LNCAP (cell line): ENCODE measurements at regions not wholly inside any gene's neighbourhood (a gene's known extent, or its start where the extent isn't known, plus 50 kb on each side); places are given as distances from the start of the nearest gene placed in this dataset.

Source experiments
- TF ChIP-seq, protein P1 (sequence below): fragments of 450-650 bp; IDR thresholded peaks from 2 replicates; pipeline ENCODE4 v1.5.1; 2017; ENCODE audit warnings: mild to moderate bottlenecking

DNA sequence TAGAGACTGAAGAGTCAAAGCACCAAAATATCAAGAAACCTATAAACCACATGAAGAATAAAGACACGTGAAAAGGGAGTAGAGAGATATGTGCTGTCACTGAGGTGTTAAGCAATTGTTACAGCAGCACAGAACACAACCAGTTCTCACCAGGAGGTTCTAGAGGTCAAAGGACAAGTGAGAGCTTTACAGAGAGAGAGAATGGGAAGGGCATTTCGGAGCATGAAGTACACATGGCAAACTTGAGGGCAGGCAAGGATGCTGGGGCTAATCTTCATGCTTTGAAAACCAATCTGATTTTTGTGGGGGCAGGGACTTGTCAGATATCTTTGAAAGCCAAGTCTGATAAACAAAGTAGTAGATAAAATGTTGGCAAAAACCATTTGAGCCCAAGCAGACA, 142.3 kb upstream of the NRSN1 start:
- TF ChIP-seq, protein P1, sequence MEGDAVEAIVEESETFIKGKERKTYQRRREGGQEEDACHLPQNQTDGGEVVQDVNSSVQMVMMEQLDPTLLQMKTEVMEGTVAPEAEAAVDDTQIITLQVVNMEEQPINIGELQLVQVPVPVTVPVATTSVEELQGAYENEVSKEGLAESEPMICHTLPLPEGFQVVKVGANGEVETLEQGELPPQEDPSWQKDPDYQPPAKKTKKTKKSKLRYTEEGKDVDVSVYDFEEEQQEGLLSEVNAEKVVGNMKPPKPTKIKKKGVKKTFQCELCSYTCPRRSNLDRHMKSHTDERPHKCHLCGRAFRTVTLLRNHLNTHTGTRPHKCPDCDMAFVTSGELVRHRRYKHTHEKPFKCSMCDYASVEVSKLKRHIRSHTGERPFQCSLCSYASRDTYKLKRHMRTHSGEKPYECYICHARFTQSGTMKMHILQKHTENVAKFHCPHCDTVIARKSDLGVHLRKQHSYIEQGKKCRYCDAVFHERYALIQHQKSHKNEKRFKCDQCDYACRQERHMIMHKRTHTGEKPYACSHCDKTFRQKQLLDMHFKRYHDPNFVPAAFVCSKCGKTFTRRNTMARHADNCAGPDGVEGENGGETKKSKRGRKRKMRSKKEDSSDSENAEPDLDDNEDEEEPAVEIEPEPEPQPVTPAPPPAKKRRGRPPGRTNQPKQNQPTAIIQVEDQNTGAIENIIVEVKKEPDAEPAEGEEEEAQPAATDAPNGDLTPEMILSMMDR = no peak

DNA sequence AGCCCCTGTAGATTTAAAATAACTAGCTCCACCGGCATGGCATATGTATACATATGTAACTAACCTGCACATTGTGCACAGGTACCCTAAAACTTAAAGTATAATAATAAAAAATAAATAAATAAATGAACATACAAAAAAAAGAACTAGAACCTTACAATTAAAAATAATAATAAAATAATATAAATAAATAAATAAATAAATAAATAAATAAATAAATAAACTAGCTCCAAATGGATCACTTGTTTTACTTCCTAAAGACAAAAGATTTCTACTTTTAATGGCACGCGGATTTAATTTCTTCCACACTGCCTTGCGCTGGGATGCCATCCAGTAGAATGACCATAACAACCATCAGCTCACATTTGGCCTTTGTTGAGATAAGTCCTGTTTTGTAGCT, 141.0 kb upstream of the NRSN1 start:
- TF ChIP-seq, protein P1 = no peak

DNA sequence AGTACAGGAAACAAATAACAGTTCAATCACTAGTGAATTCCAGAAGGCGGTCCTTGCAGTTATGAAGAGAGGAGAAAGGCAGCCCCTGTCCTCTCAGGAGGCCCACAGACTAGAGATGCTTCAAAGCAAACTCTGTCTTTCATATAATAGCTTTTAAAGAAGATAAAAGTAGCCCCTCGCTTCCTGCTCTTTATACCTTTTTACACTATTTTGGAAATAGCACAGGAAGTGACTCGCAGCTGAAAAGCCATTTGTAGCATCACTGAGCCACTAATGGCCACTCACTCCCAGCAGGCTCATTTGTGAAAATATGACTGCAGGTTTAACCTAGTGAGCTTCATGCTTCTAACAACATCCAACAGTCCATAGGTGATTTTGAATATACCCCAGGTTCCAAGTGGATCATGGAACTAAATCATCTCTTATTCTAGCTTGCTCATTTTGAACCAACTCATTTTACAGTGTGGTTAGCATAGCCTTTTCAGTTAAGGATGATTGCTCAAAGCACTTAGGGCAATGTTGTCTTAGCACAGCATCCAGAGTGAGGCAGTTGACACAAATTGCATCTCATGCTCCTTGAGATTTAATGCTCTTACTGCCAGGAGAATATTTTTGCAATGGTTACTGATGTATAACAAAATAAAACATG, 136.0 kb upstream of the NRSN1 start:
- TF ChIP-seq, protein P1 = no peak

DNA sequence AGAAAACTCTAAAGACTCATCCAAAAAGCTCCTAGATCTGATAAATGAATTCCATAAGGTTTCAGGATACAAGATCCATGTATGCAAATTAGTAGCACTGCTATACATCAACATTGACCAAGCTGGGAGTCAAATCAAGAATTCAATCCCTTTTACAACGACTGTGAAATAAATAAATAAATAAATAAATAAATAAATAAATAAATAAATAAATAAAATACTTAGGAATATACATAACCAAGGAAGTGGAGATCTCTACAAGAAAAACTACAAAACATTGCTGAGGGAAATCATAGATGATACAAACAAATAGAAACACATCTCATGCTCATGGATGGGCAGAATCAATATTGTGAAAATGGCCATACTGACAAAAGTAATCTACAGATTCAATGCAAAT, 132.0 kb upstream of the NRSN1 start:
- TF ChIP-seq, protein P1 = no peak

DNA sequence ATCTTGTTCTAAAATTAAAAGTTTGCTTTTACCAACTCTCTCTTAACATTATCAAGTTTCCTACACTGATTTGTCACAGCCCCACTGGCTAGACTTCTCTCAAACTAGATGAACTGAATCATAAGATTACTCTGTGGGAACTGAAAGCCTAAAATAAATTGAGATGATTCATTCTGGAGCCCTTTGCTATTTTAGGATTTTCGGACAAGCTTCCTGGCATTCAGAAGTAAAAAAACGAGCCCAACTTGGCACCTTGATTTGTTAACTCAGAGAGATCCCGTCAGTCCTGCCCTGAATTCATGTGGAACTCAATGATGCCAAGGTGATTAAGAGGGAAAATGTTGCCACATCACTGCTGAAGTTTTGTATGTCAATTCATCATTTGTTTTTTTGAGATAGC, 122.0 kb upstream of the NRSN1 start:
- TF ChIP-seq, protein P1 = no peak

DNA sequence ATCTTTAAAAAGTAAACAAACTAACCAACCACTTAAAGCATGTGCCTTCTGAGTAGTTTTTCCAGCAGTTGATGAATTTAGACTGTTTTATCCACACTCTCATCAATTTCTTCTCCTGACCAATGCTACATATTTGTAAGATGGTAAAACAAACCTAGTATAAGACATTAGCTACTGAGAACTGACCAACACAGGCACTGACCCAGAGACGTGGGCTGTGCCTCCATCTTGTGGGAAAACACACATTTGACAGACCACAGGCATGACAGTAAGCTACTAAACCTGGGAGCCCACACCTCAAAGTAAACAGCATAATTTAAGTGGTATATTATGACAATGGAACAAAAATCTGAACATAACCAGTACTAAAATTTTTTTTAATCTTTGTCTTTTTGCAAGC, 121.4 kb upstream of the NRSN1 start:
- TF ChIP-seq, protein P1 = no peak

DNA sequence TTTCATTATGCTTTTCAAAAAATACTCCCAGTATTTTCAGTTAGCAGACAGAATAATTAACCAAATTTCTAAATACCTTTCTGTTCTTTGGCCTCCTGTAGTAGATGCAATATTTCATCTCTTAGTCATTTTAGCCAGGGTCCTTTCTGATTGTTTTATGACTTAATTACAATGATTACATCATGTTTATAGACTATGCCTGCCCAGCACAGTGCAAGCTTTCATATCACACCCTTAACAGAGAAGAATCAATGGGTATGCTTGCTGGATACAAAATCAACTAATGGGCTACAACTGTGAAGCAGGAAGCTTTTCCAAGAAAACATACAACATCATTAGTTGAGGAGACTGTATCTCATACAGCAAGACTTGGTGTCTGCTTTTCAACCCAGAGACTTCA, 119.8 kb upstream of the NRSN1 start:
- TF ChIP-seq, protein P1 = no peak

DNA sequence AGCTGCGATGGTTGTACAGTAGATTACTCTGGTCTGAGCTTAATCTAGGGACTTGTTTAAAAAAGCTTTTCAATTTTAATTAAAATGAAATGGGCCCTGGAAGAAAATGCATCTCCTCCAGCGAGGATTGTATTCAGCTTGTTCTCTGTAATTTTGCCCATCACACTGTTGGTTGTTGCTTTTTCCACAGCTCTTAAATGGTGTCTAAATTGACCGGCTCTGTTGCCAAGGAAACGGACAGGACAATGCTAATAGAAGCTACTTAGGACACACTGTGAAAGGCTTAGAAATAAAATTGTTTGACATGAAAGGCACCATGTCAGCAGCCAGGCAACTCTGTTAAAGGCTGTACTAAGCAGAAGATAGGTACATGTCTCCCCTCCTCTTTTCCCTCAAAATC, 116.7 kb upstream of the NRSN1 start:
- TF ChIP-seq, protein P1 = no peak
